ENCODE measurements at regions not wholly inside any gene's neighbourhood (a gene's known extent, or its start where the extent isn't known, plus 50 kb on each side); places are given as distances from the start of the nearest gene placed in this dataset.

- TF ChIP-seq CTCF (IDR thresholded peaks at IDR 0.05) = no peak
- TF ChIP-seq POLR2A (IDR thresholded peaks at IDR 0.05) = no peak
Observed at GRCh38 chr14:84108746-84109457, 1421.0 kb upstream of the FLRT2 start.
